Astrocyte of the spinal cord (primary cell): ENCODE measurements at regions not wholly inside any gene's neighbourhood (a gene's known extent, or its start where the extent isn't known, plus 50 kb on each side); places are given as distances from the start of the nearest gene placed in this dataset.

ENCODE experiments used
- DNase-seq: peaks from one replicate; pipeline ENCODE4 v3.0.0; 2011; ENCODE audit warnings: low read depth, low spot score
- H3K4me3 ChIP-seq: 2 replicates; pipeline ENCODE4 v1.5.1; 2011; ENCODE audit warnings: low read depth, mild to moderate bottlenecking, low read length, moderate library complexity
- CTCF ChIP-seq: IDR thresholded peaks from 2 replicates; pipeline ENCODE4 v1.5.1; 2012; ENCODE audit warnings: low read depth, mild to moderate bottlenecking, low read length, inconsistent platforms
- in situ Hi-C: cut with HindIII; loops from 2 replicates; pipeline ENCODE4 v1.10.0; 2017; ENCODE audit warnings: low sequenced_read_pairs

- TF ChIP-seq CTCF = no peak
- no peak overlapping the region for H3K4me3 ChIP-seq
- no peak for DNase-seq
- in situ Hi-C loops = no loop called here
Observed at GRCh38 chr5:142408981-142409481, 84.2 kb upstream of the SPRY4 start.

- in situ Hi-C loops = no loop called here
- no peak for TF ChIP-seq CTCF
Observed at GRCh38 chr5:142408536-142408935, 83.7 kb upstream of the SPRY4 start.

DNA sequence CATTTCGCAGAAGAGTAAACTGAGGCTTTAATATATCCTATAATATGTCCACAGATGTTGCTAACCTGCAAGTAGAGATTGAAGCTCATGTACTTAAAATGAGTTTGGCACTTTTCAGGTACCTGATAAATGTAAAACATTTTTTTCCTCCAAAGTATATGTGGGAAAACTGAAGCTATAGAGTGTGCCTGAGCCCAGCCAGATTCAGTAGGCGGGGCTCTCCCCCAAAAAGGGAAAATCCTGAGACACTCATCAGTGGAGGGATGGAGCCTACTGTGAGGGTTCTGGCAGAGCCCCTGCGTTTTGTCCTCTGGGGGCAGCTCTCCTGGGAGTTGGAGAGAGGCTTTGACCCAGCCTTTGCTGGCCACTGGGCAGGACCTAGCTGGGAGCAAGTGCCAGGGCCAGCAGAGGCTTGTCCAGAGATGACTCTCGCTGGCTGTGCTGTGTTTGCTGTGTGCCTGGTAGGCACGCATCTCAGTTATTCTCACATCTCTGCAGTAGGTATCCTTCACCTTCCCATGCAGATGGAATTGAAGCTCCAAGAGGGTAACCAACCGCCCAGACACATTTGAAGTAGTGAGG is 81.1 kb upstream of the SPRY4 start:
- no peak overlapping the region for H3K4me3 ChIP-seq
- DNase-seq = no peak
- TF ChIP-seq CTCF = no peak
- in situ Hi-C loops = no loop called here

More at GRCh38 chr5:142408536-142408935, 83.7 kb upstream of the SPRY4 start:
- DNase-seq = no peak
- no peak overlapping the region for H3K4me3 ChIP-seq

DNA sequence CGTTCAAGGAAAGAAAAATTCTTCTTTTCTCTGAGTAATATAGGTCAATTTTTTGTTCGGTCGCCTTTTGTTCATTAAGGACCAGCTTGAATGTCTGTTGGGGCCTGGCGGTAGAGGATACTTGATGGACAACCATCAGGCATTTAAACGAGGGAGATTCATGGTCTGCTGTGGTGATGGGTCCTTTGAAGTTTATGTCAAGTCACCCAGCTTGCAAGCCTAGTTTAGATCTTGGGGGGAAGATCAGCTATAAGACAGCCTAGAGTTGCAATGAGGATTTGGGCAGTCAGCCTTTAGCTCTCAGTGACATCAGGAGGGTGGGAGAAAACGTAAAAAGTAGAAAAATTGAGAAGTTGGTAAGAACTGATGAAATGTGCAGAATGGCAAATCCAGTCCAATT is 80.2 kb upstream of the SPRY4 start:
- no peak for TF ChIP-seq CTCF
- in situ Hi-C loops = no loop called here

DNA sequence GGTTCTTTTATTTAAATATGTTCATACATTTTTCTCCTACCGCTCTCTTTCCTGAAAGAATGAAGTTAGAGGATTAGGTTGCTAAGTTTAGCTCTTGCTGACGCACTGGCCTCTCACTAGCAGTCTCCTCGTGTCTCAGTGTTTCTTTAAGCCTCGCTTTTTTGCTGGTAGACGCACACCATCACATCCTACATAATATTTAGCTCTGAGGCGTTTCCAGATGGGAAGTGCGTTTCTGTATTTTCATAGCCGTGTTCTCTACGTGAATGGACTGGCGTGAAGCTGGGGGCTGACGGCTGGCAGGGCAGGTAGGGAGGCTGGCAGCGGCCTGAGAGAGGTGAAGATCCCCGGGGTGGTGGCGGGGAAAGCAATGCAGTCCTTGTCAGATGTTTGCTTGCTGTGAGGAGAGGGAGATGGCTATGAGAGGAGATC is 79.2 kb upstream of the SPRY4 start:
- TF ChIP-seq CTCF = no peak
- in situ Hi-C loops = no loop called here
- DNase-seq = peak; percentile 37
- no peak overlapping the region for H3K4me3 ChIP-seq

More for the DNA sequence above, 80.2 kb upstream of the SPRY4 start:
- H3K4me3 ChIP-seq = no peak overlapping the region
- no peak for DNase-seq

- in situ Hi-C loops = no loop called here
- TF ChIP-seq CTCF = no peak
- H3K4me3 ChIP-seq = no peak overlapping the region
- no peak for DNase-seq
Observed at GRCh38 chr5:142403583-142403982, 78.8 kb upstream of the SPRY4 start.
